BLaER1 treated with 17β-estradiol and CSF1 and Interleukin-3, amounts not matched to agents 10 nM and 100 nM (cell line): ENCODE measurements at regions not wholly inside any gene's neighbourhood (a gene's known extent, or its start where the extent isn't known, plus 50 kb on each side); places are given as distances from the start of the nearest gene placed in this dataset.

ENCODE experiments used
- H3K27ac ChIP-seq, 11 experiments: shearing (Covaris generic); formaldehyde crosslinking; 2 replicates each; pipeline ENCODE4 v1.8.1; 2022
- H3K27me3 ChIP-seq, 11 experiments: shearing (Covaris generic); formaldehyde crosslinking; 2 replicates each; pipeline ENCODE4 v1.8.1; 2022
- H3K36me3 ChIP-seq, 11 experiments: shearing (Covaris generic); formaldehyde crosslinking; 2 replicates each; pipeline ENCODE4 v1.8.1; 2022
- H3K4me1 ChIP-seq, 10 experiments: shearing (Covaris generic); formaldehyde crosslinking; 2 replicates each; pipeline ENCODE4 v1.8.1; 2022
- H3K4me2 ChIP-seq, 11 experiments: shearing (Covaris generic); formaldehyde crosslinking; 2 replicates each; pipeline ENCODE4 v1.8.1; 2022
- H3K4me3 ChIP-seq, 10 experiments: shearing (Covaris generic); formaldehyde crosslinking; 2 replicates each; pipeline ENCODE4 v1.8.1; 2022
- H3K9ac ChIP-seq, 11 experiments: shearing (Covaris generic); formaldehyde crosslinking; 2 replicates each; pipeline ENCODE4 v1.8.1; 2022
- H3K9me3 ChIP-seq, 11 experiments: shearing (Covaris generic); formaldehyde crosslinking; replicated peaks in 1 of 11; 2 replicates each; pipeline ENCODE4 v1.8.1; 2022
- H4K20me1 ChIP-seq, 11 experiments: shearing (Covaris generic); formaldehyde crosslinking; 2 replicates each; pipeline ENCODE4 v1.8.1; 2022
- Cebpa-rat ChIP-seq, 11 experiments: shearing (Covaris generic); IDR thresholded peaks; 2 replicates each; pipeline ENCODE4 v1.8.1; 2022

GRCh38 chr1:36572906-36573305 is 90.2 kb upstream of the CSF3R start:
- 0 out of 22 replicates have a peak, but pooled peaks cover 0 to 5% (median 0%) of the 10 kb centered on the region in 11 experiments for H4K20me1 ChIP-seq
- H3K4me3 ChIP-seq, result no peak overlapping the region

GRCh38 chr1:36572142-36572715 is 89.5 kb upstream of the CSF3R start:
- 0 out of 22 replicates have a peak, but pooled peaks cover 0 to 5% (median 0%) of the 10 kb centered on the region in 11 experiments for H4K20me1 ChIP-seq
- H3K4me3 ChIP-seq, result no peak overlapping the region
- TF ChIP-seq Cebpa-rat (IDR thresholded peaks at IDR 0.05), result no peak
- no peak overlapping the region for H3K4me2 ChIP-seq
- no peaks in the 10 kb centered on the region for H3K9me3 ChIP-seq
- H3K4me1 ChIP-seq, result peaks cover 0 to 11% (median 11%) of the 10 kb centered on the region in 10 experiments; a peak in 14 of 20 replicates
- no peak overlapping the region for H3K9ac ChIP-seq
- H3K27me3 ChIP-seq, result no peaks in the 10 kb centered on the region
- no peak overlapping the region for H3K27ac ChIP-seq
- H3K36me3 ChIP-seq, result no peaks in the 10 kb centered on the region

More at GRCh38 chr1:36572906-36573305, 90.2 kb upstream of the CSF3R start:
- no peaks in the 10 kb centered on the region for H3K27me3 ChIP-seq
- no peaks in the 10 kb centered on the region for H3K36me3 ChIP-seq
- no peak overlapping the region for H3K9ac ChIP-seq
- H3K4me1 ChIP-seq, result peaks cover 0 to 14% (median 12%) of the 10 kb centered on the region in 10 experiments; a peak in 14 of 20 replicates
- no peak overlapping the region for H3K27ac ChIP-seq
- H3K9me3 ChIP-seq, result no peaks in the 10 kb centered on the region
- TF ChIP-seq Cebpa-rat (IDR thresholded peaks at IDR 0.05), result no peak
- H3K4me2 ChIP-seq, result no peak overlapping the region

DNA sequence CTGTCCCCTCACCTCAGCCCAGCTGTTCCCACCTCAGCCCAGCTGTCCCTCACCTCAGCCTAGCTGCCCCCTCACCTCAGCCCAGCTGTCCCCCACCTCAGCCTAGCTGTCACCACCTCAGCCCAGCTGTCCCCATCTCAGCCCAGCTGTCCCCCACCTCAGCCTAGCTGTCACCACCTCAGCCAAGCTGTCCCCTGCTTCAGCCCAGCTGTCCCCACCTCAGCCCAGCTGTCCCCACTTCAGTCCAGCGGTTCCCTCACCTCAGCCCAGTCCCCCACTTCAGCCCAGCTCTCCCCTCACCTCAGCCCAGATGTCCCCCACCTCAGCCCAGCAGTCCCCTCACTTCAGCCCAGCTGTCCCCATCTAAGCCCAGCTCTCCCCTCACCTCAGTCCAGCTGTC is 88.4 kb upstream of the CSF3R start:
- no peak overlapping the region for H3K4me3 ChIP-seq
- H3K27me3 ChIP-seq, result no peaks in the 10 kb centered on the region
- H3K36me3 ChIP-seq, result no peaks in the 10 kb centered on the region
- H3K4me2 ChIP-seq, result no peak overlapping the region
- H3K9ac ChIP-seq, result no peak overlapping the region
- H3K4me1 ChIP-seq, result peaks cover 0 to 2% (median 0%) of the 10 kb centered on the region in 10 experiments; a peak in 1 of 20 replicates
- no peak for TF ChIP-seq Cebpa-rat (IDR thresholded peaks at IDR 0.05)
- 0 out of 22 replicates have a peak, but pooled peaks cover 0 to 5% (median 0%) of the 10 kb centered on the region in 11 experiments for H4K20me1 ChIP-seq
- no peak overlapping the region for H3K27ac ChIP-seq
- no peaks in the 10 kb centered on the region for H3K9me3 ChIP-seq

DNA sequence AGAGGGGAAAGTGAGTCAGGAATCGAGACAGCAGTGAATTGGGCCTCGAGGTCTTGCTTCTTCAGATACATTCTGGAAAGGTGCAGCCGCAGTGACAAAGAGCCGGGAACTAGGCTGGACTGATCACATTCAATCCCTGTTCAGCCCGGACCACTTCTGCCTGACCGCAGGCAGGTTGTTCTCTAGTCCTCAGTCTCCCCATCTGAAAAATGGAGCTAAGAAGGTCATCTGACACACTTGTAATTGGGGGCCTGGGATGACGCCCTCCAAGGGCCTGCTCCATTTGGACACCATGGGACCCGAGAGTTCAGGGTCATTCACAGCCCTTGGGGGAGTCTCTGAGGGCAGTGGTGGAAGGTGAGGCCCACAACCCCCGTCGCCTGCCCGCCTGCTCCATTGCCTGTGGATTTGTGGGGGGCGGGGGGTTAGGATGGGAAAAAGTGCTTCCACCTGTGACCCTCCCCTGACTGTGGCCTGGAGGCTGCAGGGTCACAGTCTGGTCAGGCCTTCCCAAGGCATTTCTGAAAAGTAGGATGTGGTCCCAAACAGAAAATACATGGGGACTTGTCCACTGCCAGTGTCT is 87.9 kb upstream of the CSF3R start:
- H3K27me3 ChIP-seq, result no peaks in the 10 kb centered on the region
- TF ChIP-seq Cebpa-rat (IDR thresholded peaks at IDR 0.05), result no peak
- H3K9ac ChIP-seq, result no peak overlapping the region
- 0 out of 22 replicates have a peak, but pooled peaks cover 0 to 5% (median 0%) of the 10 kb centered on the region in 11 experiments for H4K20me1 ChIP-seq
- H3K4me3 ChIP-seq, result no peak overlapping the region
- H3K27ac ChIP-seq, result no peak overlapping the region
- H3K4me2 ChIP-seq, result no peak overlapping the region
- H3K36me3 ChIP-seq, result no peaks in the 10 kb centered on the region
- no peaks in the 10 kb centered on the region for H3K4me1 ChIP-seq
- H3K9me3 ChIP-seq, result no peaks in the 10 kb centered on the region

DNA sequence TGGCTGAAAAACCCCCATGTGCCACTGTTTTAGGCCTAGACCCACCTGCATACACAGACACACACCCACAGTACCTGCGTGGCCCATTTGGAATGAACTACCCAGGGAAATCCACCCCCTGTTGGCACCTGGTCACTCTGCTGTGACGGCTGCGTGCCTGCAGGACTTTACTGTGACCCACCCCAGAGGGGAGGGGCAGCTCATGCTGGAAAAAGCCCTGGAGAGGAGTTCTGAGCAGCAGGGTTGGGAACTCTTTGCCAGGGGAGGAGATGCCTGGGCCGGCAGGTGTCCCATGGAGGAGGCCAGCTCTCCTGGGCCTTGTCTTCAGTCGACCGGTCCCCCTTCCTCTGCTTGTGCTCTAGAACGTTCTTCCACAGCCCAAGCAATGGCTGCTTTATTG is 87.3 kb upstream of the CSF3R start:
- TF ChIP-seq Cebpa-rat (IDR thresholded peaks at IDR 0.05), result no peak
- Histone ChIP-seq H4K20me1 (0 out of 22 replicates have a peak, but pooled peaks cover 0 to 5% (median 0%) of the 10 kb centered on the region in 11 experiments), H3K27me3 (no peaks in the 10 kb centered on the region), H3K9me3 (no peaks in the 10 kb centered on the region), H3K4me2 (no peak overlapping the region), H3K36me3 (no peaks in the 10 kb centered on the region), H3K27ac (no peak overlapping the region), H3K4me3 (no peak overlapping the region), H3K9ac (no peak overlapping the region), H3K4me1 (no peaks in the 10 kb centered on the region)

- H4K20me1 ChIP-seq, result no peaks in the 10 kb centered on the region; a peak in 1 of 22 replicates
- H3K27me3 ChIP-seq, result no peaks in the 10 kb centered on the region
- no peak overlapping the region for H3K4me3 ChIP-seq
- no peak overlapping the region for H3K4me2 ChIP-seq
- no peaks in the 10 kb centered on the region for H3K9me3 ChIP-seq
- no peak for TF ChIP-seq Cebpa-rat (IDR thresholded peaks at IDR 0.05)
- H3K9ac ChIP-seq, result no peak overlapping the region
- H3K4me1 ChIP-seq, result no peaks in the 10 kb centered on the region
- H3K36me3 ChIP-seq, result no peaks in the 10 kb centered on the region
- H3K27ac ChIP-seq, result no peak overlapping the region
Observed at GRCh38 chr1:36567601-36568341, 85.1 kb upstream of the CSF3R start.

GRCh38 chr1:36565576-36566501 is 83.1 kb upstream of the CSF3R start:
- Histone ChIP-seq H3K9ac (no peak overlapping the region), H3K4me3 (no peak overlapping the region), H3K27me3 (no peaks in the 10 kb centered on the region), H3K9me3 (no peaks in the 10 kb centered on the region), H3K4me1 (peaks cover 0 to 3% (median 0%) of the 10 kb centered on the region in 10 experiments; a peak in 1 of 20 replicates), H3K27ac (no peak overlapping the region), H3K36me3 (no peaks in the 10 kb centered on the region), H4K20me1 (peaks cover 0 to 7% (median 0%) of the 10 kb centered on the region in 11 experiments; a peak in 2 of 22 replicates), H3K4me2 (no peak overlapping the region)
- TF ChIP-seq Cebpa-rat (IDR thresholded peaks at IDR 0.05), result no peak

DNA sequence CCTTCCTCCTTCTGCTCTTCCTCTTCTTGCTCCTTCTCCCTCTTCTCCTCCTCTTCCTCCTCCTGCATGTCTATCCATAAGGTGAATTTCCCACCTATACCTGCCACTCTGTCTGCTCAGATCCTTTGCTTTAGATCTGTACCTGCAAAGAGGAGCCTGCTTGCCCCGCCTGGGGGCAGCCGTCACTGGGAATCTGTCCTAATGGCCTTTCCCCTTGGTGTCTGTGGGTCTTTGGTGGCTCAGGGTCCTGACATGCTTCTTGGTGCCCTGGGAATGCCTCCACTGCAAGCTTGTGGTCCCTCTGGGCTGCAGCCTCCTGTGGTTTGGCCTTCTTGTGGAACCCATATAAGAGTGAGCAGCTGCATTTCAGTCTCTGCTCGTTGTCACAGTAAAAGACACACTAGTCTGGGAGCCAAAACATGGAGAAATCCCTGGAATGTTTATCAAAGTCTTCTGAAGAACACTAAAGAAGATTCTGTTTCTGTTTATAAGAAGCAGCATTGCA is 79.5 kb upstream of the CSF3R start:
- H3K9me3 ChIP-seq, result no peaks in the 10 kb centered on the region
- H3K27ac ChIP-seq, result no peak overlapping the region
- no peak for TF ChIP-seq Cebpa-rat (IDR thresholded peaks at IDR 0.05)
- no peak overlapping the region for H3K4me3 ChIP-seq
- H3K9ac ChIP-seq, result no peak overlapping the region
- no peak overlapping the region for H3K4me2 ChIP-seq
- no peaks in the 10 kb centered on the region for H3K27me3 ChIP-seq
- peaks cover 0 to 7% (median 0%) of the 10 kb centered on the region in 11 experiments; a peak in 2 of 22 replicates for H4K20me1 ChIP-seq
- H3K4me1 ChIP-seq, result peaks cover 0 to 3% (median 0%) of the 10 kb centered on the region in 10 experiments; a peak in 1 of 20 replicates
- no peaks in the 10 kb centered on the region for H3K36me3 ChIP-seq
